Head of caudate nucleus (tissue), 42 donors: ENCODE measurements at regions not wholly inside any gene's neighbourhood (a gene's known extent, or its start where the extent isn't known, plus 50 kb on each side); places are given as distances from the start of the nearest gene placed in this dataset.

Experiments
- DNase-seq, 42 donors: peaks; one replicate each; pipeline versions ENCODE4 v3.0.0 to v3.0.0-alpha.2; 2020 to 2021; ENCODE audit warnings: mixed read lengths in 7 of 42
- intact Hi-C: fragments of 100-400 bp; cut with DNase I; formaldehyde crosslinking; loops from one replicate; pipeline ENCODE4 v1.15.0; 2022

DNA sequence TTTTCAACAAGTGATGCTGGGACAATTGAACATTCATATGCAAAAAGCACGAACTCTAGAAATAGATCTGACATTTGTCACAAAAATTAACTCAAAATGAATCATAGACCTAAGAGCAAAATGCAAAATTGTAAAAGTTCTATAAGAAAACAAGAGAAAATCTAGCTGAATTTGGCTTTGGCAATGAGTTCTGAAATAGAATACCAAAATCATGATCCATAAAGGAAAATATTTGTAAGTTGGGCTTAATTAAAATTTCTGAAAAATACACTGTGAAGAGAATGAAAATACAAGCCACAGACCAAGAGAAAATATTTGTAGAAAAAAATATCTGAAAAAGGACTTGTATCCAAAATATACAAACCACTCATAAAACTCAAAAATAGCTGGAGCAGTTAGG, 698.8 kb upstream of the CELF2 start:
- DNase-seq, result no peak
- intact Hi-C loops, result no loop called here

DNA sequence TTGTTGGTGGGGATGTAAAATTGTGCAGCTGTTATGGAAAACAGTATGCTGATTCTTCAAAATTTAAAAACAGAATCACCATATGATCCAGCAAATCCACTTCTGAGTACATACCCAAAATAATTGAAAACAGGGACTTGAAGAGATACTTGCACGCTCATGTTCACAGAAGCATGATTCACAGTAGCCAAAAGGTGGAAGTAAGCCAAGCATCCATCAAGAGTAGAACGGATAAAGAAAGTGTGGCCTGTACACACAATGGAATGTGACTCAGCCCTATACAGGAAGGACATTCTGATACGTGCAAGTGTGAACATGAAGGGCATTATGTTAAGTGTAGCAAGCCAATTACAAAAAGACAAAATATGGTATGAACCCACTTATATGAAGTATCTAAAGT, 696.7 kb upstream of the CELF2 start:
- intact Hi-C loops, result no loop called here

DNA sequence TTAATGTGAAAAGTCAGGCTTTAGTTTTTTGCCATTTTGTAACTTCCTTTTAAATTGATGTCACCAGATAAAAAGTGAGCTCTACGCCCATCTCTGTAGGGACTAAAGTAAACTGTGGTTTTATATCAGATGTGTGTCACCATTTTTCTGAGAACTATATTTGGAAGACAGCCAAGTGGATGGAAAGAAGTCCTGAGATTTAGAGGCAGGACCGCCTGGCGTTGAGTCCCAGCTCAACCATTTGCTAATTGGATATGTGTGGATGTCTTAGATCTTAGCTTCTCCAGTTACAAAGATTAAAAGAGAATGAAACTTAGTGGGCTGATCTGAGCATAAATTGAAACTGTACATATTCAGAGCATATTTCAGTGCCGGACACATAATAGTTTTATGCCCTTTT, 691.6 kb upstream of the CELF2 start:
- intact Hi-C loops, result no loop called here
- DNase-seq, result no peak

More for the DNA sequence above, 696.7 kb upstream of the CELF2 start:
- DNase-seq, result no peak

DNA sequence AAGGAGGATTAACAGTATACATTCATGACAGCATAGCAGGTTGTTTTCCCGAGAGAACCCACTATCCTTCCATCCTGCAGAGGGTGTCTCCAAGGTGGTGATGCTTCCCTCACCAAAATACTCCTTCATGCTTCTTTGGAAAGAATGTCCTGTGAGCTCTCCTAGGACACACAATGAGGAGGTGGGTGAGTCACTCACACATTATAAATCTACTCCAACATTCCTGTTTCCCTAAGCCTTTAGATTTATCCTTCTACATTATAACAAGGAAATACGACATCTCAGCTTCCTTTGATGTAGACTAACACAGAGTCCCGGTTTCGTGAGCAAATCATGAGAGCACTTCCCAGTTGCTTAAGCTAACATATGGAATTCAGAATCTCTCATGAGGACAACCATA, 689.7 kb upstream of the CELF2 start:
- DNase-seq, result no peak
- intact Hi-C loops, result no loop called here

DNA sequence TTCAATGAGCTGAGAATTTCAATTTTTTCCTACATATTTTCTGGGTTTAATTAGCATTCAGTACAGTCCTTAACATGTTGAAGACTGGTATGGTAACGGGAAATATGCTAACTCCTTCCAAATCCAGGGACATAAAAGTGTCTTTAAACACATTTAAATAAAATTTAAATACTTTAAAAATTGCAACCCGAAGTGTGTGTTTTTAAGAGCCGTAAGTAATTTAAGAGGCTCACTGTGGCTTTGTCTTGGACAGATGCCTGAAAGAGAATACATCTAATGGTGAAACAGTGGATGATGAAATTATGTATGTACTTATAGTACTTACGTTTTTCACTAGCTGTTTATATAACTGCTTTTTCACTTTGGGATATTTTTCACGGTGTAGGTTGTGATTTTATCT, 687.3 kb upstream of the CELF2 start:
- intact Hi-C loops, result no loop called here
- DNase-seq, result no peak

DNA sequence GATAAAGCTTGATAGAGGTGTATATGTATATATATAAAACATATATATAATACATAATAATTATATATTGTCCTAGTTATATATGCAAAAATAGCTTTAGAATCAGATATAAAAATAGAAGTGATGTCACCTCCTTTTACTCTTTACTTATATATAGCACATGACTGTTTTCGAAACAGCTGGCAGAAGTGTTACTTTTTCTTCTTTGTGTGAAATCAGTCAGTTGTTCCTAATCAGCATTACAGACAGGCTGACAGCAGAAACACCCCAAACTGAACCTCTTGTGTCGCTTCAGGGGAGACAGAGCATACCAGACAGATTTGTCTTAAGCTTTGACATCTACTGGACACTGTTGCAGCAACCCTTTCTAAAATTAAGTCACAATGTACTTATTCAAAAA, 684.9 kb upstream of the CELF2 start:
- no peak for DNase-seq
- intact Hi-C loops, result no loop called here

DNA sequence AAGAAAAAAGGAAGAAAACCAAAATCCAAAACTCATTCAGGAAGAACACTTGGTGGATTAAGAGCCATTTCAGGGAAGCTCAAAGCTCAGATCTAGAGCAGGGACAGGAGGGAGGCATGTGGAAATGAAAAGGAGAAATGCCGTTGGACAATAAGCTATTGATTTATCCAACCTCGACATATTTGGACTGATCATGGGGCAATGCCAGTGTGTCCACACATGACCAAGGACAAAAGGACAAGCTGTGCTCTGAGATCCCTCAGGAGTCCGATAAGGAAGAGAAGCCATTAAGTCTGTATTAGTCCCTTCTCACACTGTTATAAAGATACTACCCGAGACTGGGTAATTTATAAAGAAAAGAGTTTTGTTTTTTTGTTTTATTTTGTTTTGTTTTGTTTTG, 684.0 kb upstream of the CELF2 start:
- no peak for DNase-seq
- intact Hi-C loops, result no loop called here

DNA sequence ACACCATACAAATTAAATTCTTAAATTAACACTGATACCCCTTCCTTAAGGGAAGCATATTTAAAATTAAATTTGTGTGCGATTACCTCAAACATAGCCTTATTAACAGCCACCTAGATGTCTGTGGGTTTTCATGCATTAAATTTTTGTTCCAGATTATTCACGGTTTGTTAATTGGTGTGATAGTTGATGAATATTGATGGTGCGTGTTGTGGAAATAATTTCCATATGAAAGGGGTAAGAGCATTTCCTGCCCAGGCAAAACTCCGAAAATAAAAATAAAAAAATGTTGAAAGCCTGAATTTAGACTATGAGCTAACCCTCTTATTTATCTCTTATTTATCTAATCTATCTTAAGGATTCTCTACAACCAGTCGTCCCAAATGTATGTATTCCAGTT, 679.3 kb upstream of the CELF2 start:
- DNase-seq, result no peak
- intact Hi-C loops, result no loop called here

DNA sequence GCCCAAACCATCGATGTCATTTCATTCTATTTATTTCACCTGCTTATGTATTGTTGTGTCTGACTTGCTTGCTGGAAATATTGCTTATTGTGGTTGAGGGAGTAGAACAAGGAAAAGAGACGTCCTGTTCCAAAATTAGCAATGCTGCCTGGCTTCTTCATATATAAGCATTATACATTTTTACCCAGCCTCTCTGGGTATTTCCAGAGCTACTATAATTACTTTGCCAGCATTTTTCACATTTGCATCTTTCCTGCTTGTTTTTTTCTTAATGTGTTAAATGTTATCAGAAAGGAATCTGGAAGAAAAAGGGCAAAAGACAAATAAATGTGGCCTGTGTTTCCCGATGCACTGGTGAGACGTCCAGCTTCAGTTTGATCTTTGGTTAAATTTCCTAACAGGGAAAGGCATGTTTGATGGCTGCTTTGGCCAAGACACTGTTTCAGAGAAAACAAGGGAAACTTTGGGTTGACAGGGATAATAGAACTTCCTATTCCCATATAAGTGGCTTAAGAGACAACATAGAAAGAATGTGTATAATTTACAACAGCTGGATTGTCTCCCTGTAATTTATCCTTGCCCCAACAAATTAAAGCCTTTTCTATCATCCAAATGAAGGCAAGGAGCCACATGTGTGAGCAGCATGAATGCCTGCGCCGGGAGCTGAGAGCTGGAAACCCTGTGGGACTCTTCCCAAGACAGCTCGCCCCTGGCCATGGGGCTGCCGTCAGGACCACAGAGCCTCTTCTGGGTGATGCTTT, 671.1 kb upstream of the CELF2 start:
- intact Hi-C loops, result no loop called here
- no peak for DNase-seq

DNA sequence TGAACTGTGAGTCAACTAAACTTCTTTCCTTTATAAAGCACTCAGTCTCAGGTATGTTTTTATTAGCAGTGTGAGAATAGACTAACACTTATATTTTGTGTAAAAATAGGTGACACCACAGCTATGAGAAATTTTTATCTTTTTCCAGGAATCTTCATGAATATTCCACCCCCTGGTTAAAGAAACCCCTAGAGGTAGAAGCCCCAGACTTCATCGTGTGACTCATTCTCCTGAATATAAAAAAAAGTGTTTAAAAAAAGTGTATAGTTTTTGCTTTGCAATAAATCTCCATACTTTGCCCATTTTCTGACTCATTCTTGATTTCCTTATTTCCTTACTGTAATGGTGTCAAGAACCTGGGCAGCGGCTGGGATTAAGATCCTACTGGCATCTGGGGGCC, 667.6 kb upstream of the CELF2 start:
- intact Hi-C loops, result no loop called here
- DNase-seq, result no peak

DNA sequence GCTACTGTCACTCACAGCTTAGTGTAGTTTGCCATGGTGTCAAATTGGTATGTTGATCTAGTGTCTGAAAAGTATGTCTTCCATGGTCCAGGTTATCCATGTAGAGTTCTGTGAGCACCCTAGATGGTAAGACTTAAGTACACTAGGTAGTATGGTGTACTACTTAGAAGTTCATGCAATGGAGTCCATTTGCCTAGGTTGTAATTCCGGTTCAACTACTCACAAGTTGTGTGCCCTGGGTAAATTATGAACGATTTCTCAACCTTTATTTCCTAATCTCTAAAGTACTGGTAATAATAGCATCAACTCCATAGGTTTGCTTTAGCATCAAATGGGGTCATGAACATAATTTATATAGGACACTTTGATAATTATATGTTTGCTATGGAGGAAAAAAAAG, 666.2 kb upstream of the CELF2 start:
- intact Hi-C loops, result no loop called here
- no peak for DNase-seq

DNA sequence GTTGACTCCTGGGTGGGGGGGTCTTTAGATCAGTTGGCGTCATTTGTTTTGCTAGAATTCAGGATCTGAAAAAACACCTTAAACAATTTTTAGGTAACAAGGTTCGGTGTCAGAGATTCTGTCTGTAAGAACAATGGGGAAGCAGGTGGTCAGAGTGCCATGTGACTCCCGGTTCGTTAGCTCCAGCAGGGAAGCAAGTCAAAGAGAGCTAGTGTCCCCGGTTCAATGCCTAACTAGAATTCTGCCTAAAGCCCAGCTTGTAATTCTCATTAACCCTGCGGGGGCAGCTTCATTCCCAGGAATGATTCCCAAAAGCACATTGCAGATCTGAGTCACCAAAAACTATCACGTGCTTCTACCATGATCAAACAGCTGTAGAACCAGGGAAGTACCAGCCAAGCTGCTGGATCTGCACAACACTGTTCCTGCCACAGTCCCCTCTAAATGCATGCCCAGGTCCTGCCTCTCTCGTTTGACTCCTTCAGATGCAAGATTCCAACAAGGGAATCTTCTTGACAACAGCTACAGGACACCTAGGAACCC, 664.3 kb upstream of the CELF2 start:
- peak in 1 of 42 donors; percentile 14 for DNase-seq
- intact Hi-C loops, result no loop called here

DNA sequence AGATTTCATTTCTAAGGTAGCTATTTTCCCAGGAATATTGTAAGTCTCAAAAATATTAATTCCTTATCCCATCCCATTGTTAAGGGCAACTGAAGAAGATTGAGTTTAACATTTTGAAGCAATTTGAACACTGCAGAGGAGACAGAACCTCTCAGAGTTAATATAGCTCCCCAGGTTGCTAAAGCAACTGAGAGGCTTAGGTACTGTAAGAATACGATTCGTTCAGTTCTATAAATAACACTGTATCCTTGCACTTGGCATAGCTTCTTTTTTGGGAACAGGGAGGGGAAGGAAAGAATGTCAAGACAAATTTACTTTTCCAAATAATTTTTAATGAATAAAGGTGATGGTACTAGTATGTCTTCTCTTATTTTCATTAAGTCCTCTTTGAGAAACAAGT, 658.4 kb upstream of the CELF2 start:
- intact Hi-C loops, result no loop called here
- peak in 1 of 42 donors; percentile 18 for DNase-seq

DNA sequence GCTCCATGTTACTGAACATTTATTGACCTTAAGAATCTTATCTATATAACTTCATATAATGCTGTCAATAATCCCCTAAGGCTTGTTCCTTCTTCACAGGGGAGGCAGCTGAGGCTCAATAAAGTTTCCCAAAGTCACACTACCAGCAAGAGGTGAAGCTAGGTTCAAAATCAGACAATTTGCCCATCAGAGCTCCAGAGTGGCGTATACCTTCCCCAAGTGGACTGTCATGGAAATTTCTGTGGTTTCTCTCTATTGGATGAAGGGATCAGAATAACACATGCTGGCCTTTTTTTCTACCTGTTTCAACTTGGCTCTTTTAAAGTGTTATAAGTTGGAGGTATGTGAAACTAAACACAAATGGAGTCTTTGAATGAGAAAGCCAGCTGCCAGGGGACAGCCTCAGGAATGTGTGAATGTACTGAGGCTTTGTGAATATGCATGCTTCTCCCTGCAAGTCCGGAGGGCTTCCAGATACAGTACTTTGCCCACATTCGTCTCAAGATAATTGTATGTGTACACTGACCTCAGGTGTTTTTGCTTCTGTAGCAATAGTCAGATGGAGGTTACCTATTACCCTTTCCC, 656.3 kb upstream of the CELF2 start:
- no peak for DNase-seq
- intact Hi-C loops, result no loop called here

DNA sequence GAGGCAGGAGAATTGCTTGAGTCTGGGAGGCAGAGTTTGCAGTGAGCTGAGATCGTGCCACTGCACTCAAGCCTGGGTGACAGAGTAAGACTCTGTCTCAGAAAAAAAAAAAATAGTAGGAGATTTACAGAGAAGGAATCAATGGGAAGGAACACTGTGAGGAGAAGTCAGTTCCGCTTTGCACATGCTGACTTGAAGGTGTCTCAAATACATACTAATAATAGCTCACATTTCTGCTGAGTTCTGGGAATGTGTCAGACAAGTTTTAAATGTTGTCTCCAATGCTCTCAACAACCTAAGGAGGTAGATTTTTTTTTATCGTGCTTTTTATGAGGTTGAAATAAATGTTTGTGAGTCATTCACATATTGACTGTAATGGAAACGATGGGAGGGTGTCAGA, 654.9 kb upstream of the CELF2 start:
- peak in 8 of 42 donors; percentile 22 to 58 (median 30) for DNase-seq
- intact Hi-C loops, result no loop called here

DNA sequence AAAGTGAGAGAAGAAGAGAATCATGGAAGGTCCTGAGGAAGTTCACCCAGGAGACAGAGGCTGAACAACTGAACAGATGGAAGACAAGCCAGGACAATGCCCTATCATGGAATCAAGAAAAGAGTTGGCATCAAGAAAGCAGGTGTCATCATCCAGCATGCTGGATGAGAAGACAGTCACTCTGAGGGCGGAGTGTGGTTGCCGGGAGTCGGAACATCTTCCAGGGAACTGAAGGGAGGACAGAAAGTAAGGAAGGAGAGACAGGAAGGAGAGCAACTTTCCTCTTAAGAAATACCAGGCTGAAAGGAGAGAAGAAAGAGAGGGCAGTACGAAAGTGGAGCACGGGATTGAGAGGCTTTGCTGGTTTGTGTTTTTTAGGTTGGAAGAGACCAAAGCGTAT, 654.5 kb upstream of the CELF2 start:
- intact Hi-C loops, result no loop called here
- DNase-seq, result no peak

DNA sequence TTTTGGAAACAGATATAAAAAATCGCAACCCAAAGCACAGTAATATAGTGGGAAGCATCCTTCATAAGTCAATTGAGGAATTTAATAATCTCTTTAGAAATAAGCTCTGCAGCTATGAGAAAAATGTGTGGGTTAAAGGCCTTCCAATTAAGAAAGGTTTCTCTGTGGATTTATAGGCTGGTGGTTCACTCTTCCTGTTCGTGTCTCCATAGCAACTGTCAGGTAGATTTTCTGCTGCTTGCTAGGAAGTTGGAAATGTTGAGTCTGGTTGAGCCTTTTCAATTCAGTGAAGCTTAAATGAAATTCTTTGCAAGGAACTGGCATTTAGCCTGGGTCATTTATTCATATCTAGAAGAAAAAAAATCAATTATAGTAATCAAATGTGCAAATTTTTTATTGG, 652.8 kb upstream of the CELF2 start:
- peak in 10 of 42 donors; percentile 13 to 66 (median 40) for DNase-seq
- intact Hi-C loops, result no loop called here

DNA sequence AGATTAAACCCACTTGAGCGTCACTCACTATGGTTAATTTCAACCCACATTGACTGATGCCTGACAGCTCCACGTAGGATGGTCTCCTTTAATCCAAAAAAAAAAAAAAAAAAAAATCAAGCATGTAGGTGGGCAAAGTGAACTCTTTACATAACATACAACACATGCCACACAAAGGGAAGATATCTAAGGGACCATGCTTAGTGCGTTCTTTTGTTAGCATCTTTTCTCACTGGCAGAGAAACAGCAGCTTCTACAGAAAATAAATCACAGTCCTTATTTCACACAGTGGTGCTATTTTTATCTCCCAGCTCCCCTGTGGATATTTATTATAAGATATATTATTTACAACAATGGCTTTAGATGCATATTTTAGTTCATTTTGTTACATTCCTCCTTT, 652.0 kb upstream of the CELF2 start:
- intact Hi-C loops, result no loop called here
- DNase-seq, result peak in 2 of 42 donors; percentile 32 to 48

DNA sequence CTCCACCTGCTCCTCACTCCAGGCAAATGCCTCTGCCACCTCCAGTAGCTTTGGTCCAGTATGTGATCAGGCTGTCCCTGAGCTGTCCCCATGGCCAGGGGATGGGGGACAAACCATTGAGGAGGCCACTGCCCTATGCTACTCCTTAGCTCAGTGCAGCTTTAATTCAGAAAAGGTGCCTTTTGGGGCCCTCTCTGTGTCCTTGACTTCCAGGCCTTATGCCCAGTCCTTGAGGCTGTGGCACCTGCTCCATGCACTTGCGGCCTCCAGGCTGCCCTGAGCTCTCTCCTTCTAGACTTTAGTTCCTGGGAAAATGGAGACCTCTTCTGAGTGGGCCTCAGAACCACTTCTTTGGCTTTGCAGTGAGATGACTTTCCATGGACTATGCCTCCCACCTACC, 650.8 kb upstream of the CELF2 start:
- intact Hi-C loops, result no loop called here
- DNase-seq, result no peak

DNA sequence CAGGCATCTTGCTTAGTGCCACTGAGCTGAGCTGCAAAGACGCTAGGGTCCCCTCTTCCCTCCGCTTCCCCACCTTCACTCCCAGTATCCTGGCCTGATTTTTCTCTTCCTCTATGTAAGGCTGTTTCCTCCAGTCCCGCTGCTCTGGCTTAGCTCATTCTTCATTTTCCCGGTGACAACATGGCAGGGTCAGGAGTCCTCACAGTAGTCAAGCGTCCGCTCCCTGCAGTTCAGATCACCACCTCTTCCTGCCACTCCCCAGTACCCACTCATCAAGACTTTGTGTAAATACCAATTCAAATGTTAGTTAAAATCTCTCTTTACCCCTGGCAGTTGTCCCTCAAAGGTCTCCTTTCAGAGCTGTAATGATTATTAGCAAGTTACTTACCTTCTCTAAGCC, 650.4 kb upstream of the CELF2 start:
- DNase-seq, result no peak
- intact Hi-C loops, result no loop called here

DNA sequence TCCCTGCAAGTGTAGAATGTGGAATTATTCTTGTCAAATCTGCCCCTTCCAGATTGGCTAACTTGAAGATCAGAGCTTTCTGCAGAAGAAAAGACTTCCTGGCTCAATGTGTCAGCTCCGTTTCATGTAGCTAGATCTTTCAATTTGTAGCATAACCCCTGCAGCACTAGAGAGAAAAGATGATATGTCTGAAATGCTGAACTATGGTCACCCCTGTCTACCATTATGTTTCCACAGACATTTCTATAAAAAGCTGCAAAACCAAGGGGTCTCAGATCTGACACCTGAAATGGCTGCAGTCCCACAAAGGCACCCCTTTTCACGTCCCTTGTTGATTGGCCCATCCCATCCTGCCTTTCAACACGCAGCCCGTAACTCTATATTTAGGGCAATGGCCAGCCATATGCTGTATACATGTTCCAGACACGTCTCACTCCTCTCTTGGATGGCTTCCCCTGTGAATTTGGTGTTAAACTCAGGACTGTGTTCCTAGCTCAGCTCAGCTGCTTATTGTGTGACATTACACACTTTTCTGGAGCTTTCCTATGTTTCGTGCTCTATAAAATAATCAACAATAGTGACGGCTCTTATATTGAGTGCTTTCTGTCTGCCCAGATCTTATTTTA, 648.6 kb upstream of the CELF2 start:
- intact Hi-C loops, result no loop called here
- no peak for DNase-seq
